Liver (tissue), 8 donors: ENCODE measurements at regions not wholly inside any gene's neighbourhood (a gene's known extent, or its start where the extent isn't known, plus 50 kb on each side); places are given as distances from the start of the nearest gene placed in this dataset.

Source experiments
- DNase-seq: peaks from one replicate; pipeline ENCODE4 v3.0.0-alpha.2; 2017; ENCODE audit warnings: low spot score
- H3K27ac ChIP-seq, 2 donors: one replicate each; pipeline ENCODE4 v1.7.0; 2013; ENCODE audit warnings: inconsistent platforms in 2 of 2, low read length in 2 of 2, control low read depth in 1 of 2, low read depth in 1 of 2, mild to moderate bottlenecking in 1 of 2
- H3K27me3 ChIP-seq, 4 donors: one replicate each; pipeline versions ENCODE4 v1.6.1 to v1.7.0; 2013; ENCODE audit warnings: low read length in 3 of 4, inconsistent platforms in 1 of 4, mild to moderate bottlenecking in 1 of 4, moderate library complexity in 1 of 4; ENCODE audit not compliant: control insufficient read depth in 4 of 4, insufficient read depth in 4 of 4
- H3K36me3 ChIP-seq, 4 donors: one replicate each; pipeline versions ENCODE4 v1.6.1 to v1.7.0; 2013; ENCODE audit warnings: low read length in 3 of 4, mild to moderate bottlenecking in 3 of 4, low read depth in 1 of 4, moderate library complexity in 1 of 4; ENCODE audit not compliant: control insufficient read depth in 4 of 4, insufficient read depth in 3 of 4
- H3K4me1 ChIP-seq, 4 donors: one replicate each; pipeline versions ENCODE4 v1.6.1 to v1.7.0; 2013; ENCODE audit warnings: low read length in 3 of 4, mild to moderate bottlenecking in 3 of 4, moderate library complexity in 1 of 4; ENCODE audit not compliant: control insufficient read depth in 4 of 4, insufficient read depth in 4 of 4
- H3K4me3 ChIP-seq, 3 donors: one replicate each; pipeline versions ENCODE4 v1.6.1 to v1.7.0; 2013; ENCODE audit warnings: low read length in 3 of 3, control low read depth in 1 of 3, low read depth in 1 of 3, mild to moderate bottlenecking in 1 of 3
- H3K9ac ChIP-seq, 2 donors: one replicate each; pipeline ENCODE4 v1.7.0; 2013; ENCODE audit warnings: low read length in 2 of 2, mild to moderate bottlenecking in 2 of 2, moderate library complexity in 2 of 2, control low read depth in 1 of 2, low read depth in 1 of 2
- H3K9me3 ChIP-seq, 4 donors: one replicate each; pipeline versions ENCODE4 v1.6.1 to v1.7.0; 2013; ENCODE audit warnings: low read length in 3 of 4; ENCODE audit not compliant: control insufficient read depth in 4 of 4
- EGR1 ChIP-seq, 2 donors: IDR thresholded peaks; 2 replicates each; pipeline ENCODE4 v1.6.1; 2016 to 2018; ENCODE audit warnings: antibody characterized with exemption in 2 of 2, low read depth in 2 of 2
- FOXA2 ChIP-seq: IDR thresholded peaks from 2 replicates; pipeline ENCODE4 v1.6.1; 2016; ENCODE audit warnings: antibody characterized with exemption
- GABPA ChIP-seq, 2 donors: IDR thresholded peaks in 1 of 2; conservative IDR thresholded peaks in 1 of 2; 2 replicates each; pipeline ENCODE4 v1.6.1; 2016; ENCODE audit warnings: antibody characterized with exemption in 2 of 2, mild to moderate bottlenecking in 1 of 2, moderate library complexity in 1 of 2
- YY1 ChIP-seq: IDR thresholded peaks from 2 replicates; pipeline ENCODE4 v1.6.1; 2016; ENCODE audit warnings: antibody characterized with exemption, mild to moderate bottlenecking
- WGBS: extraction: QIAGEN DNeasy Blood & Tissue Kit; methylation state at CpG from one replicate; pipeline ENCODE4 v1.1.7; 2013; 5-methylcytosine and 5-hydroxymethylcytosine counted together
- TF ChIP-seq, protein P1 (sequence below): IDR thresholded peaks from 2 replicates; pipeline ENCODE4 v1.6.1; 2016; ENCODE audit warnings: antibody characterized with exemption, mild to moderate bottlenecking
- TF ChIP-seq, protein P2 (sequence below): IDR thresholded peaks from 2 replicates; pipeline ENCODE4 v1.6.1; 2016; ENCODE audit warnings: antibody characterized with exemption
- TF ChIP-seq, protein P3 (sequence below): fragments of 150-350 bp; IDR thresholded peaks from 2 replicates; pipeline ENCODE4 v1.5.1; 2017; ENCODE audit warnings: improper control_type of control experiment, low read depth, low read length; ENCODE audit not compliant: missing input control
- donor health status: healthy.
- donor health status: healthy.
- donor health status: healthy.
- donor health status: healthy.
- donor health status: healthy.

DNA sequence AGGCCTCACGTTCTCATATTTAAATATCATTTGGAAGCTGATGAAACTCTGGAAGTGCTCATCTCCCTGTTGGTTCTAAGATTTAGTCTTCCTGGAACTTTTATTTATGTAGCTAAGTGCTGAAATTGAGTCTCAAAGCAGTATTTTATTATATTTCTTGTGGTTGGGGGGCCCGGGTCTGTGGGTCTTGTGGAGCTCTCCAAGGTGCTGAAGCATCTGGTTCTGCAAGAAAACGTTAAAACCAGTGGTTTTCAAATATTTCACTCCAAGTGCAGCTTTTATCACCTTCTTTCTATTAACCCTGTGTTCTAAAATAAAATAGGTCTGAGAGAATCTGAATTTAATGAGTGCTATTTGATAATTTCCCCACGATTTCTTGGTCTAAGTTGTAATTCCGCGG is 1404.8 kb downstream of the TBC1D22A start:
- Histone ChIP-seq H3K36me3 (no peaks in the 10 kb centered on the region), H3K9me3 (no peaks in the 10 kb centered on the region), H3K27ac (no peak overlapping the region), H3K4me3 (no peak overlapping the region), H3K9ac (no peak overlapping the region), H3K27me3 (no peaks in the 10 kb centered on the region), H3K4me1 (no peaks in the 10 kb centered on the region)
- DNase-seq: no peak
- 50% methylated on average over 6 of the region's 6 CpGs for WGBS
- TF ChIP-seq GABPA (IDR thresholded peaks at IDR 0.05 in 1 of 2, conservative IDR thresholded peaks at IDR 0.05 in 1 of 2): no peak
- TF ChIP-seq, protein P1, sequence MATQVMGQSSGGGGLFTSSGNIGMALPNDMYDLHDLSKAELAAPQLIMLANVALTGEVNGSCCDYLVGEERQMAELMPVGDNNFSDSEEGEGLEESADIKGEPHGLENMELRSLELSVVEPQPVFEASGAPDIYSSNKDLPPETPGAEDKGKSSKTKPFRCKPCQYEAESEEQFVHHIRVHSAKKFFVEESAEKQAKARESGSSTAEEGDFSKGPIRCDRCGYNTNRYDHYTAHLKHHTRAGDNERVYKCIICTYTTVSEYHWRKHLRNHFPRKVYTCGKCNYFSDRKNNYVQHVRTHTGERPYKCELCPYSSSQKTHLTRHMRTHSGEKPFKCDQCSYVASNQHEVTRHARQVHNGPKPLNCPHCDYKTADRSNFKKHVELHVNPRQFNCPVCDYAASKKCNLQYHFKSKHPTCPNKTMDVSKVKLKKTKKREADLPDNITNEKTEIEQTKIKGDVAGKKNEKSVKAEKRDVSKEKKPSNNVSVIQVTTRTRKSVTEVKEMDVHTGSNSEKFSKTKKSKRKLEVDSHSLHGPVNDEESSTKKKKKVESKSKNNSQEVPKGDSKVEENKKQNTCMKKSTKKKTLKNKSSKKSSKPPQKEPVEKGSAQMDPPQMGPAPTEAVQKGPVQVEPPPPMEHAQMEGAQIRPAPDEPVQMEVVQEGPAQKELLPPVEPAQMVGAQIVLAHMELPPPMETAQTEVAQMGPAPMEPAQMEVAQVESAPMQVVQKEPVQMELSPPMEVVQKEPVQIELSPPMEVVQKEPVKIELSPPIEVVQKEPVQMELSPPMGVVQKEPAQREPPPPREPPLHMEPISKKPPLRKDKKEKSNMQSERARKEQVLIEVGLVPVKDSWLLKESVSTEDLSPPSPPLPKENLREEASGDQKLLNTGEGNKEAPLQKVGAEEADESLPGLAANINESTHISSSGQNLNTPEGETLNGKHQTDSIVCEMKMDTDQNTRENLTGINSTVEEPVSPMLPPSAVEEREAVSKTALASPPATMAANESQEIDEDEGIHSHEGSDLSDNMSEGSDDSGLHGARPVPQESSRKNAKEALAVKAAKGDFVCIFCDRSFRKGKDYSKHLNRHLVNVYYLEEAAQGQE: peak; percentile 71
- no peak for TF ChIP-seq FOXA2
- no peak for TF ChIP-seq YY1

DNA sequence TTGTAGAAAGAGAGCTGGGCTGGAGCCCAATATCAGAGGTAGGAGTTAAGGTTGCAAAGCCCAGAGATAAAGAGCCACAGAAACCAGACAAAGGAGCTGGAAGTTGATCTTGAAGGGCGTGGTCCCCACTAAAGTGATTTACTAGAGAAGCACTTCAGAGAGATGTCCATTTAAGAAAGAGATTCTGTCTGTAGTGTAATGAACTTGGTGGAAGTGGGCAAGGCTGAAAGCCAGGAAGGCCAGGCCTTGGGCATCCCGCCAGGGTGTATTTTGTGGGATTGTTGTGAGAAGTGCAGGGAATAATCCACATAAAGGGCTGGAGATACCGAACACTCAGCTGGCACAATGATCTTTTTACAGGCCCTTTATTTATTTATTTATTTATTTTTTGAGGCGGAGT is 1398.8 kb downstream of the TBC1D22A start:
- Histone ChIP-seq H3K4me3 (no peak overlapping the region), H3K36me3 (no peaks in the 10 kb centered on the region), H3K4me1 (no peaks in the 10 kb centered on the region), H3K9ac (no peak overlapping the region), H3K27me3 (no peaks in the 10 kb centered on the region), H3K9me3 (peaks cover 0 to 3% (median 0%) of the 10 kb centered on the region in 4 donors), H3K27ac (no peak overlapping the region)
- WGBS: 81% methylated on average over 4 of the region's 4 CpGs
- no peak for DNase-seq
- TF ChIP-seq GABPA (IDR thresholded peaks at IDR 0.05 in 1 of 2, conservative IDR thresholded peaks at IDR 0.05 in 1 of 2) (no peak), EGR1 (IDR thresholded peaks at IDR 0.05; ENCODE audit: low read depth in 2 of 2) (no peak)

DNA sequence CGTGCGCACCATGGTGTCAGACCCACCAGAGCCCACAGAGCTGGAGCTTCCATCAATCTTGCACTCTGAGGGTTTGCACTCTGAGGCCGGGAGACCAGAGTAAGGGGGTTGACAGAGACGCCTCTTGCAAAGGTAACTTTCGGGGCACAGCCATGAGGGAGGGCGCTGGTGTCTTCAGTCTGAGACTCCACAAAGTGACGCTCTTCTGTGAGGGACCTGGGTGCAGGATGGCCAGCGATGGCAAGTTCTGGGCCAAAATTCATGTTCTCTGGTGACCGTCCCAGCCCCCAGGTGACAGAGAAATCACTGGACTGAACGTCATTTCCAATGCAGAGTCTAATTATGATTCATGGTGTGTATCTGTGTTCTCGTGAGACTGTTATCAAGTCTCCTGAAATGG is 1395.2 kb downstream of the TBC1D22A start:
- no peak overlapping the region for H3K9ac ChIP-seq
- WGBS: 85% methylated on average over 11 of the region's 11 CpGs
- TF ChIP-seq, protein P2, sequence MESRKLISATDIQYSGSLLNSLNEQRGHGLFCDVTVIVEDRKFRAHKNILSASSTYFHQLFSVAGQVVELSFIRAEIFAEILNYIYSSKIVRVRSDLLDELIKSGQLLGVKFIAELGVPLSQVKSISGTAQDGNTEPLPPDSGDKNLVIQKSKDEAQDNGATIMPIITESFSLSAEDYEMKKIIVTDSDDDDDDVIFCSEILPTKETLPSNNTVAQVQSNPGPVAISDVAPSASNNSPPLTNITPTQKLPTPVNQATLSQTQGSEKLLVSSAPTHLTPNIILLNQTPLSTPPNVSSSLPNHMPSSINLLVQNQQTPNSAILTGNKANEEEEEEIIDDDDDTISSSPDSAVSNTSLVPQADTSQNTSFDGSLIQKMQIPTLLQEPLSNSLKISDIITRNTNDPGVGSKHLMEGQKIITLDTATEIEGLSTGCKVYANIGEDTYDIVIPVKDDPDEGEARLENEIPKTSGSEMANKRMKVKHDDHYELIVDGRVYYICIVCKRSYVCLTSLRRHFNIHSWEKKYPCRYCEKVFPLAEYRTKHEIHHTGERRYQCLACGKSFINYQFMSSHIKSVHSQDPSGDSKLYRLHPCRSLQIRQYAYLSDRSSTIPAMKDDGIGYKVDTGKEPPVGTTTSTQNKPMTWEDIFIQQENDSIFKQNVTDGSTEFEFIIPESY: no peak
- TF ChIP-seq, protein P3, sequence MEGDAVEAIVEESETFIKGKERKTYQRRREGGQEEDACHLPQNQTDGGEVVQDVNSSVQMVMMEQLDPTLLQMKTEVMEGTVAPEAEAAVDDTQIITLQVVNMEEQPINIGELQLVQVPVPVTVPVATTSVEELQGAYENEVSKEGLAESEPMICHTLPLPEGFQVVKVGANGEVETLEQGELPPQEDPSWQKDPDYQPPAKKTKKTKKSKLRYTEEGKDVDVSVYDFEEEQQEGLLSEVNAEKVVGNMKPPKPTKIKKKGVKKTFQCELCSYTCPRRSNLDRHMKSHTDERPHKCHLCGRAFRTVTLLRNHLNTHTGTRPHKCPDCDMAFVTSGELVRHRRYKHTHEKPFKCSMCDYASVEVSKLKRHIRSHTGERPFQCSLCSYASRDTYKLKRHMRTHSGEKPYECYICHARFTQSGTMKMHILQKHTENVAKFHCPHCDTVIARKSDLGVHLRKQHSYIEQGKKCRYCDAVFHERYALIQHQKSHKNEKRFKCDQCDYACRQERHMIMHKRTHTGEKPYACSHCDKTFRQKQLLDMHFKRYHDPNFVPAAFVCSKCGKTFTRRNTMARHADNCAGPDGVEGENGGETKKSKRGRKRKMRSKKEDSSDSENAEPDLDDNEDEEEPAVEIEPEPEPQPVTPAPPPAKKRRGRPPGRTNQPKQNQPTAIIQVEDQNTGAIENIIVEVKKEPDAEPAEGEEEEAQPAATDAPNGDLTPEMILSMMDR: no peak

More for the DNA sequence above, 1395.2 kb downstream of the TBC1D22A start:
- Histone ChIP-seq H3K27ac (no peak overlapping the region), H3K36me3 (no peaks in the 10 kb centered on the region), H3K4me3 (no peak overlapping the region), H3K27me3 (no peaks in the 10 kb centered on the region), H3K9me3 (peaks cover 0 to 3% (median 0%) of the 10 kb centered on the region in 4 donors), H3K4me1 (no peaks in the 10 kb centered on the region)
- no peak for DNase-seq
